ENCODE measurements at regions not wholly inside any gene's neighbourhood (a gene's known extent, or its start where the extent isn't known, plus 50 kb on each side); places are given as distances from the start of the nearest gene placed in this dataset.

DNA sequence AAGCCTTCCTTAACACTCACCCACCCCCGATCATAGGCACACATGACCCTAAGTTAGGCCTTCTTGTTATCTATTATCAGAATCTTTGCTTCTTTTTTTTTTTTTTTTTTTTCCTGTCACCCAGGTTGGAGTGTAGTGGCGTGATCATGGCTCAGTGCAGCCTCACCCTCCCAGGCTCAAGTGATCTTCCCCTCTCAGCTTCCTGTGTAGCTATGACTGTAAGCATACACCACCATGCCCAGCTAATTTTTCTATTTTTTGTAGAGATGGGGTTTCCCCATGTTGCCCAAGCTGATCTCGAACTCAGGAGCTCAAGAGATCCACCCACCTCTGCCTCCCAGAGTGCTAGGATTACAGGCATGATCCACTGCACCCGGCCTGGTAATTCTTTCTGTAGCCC is 328.7 kb downstream of the NR4A2 start:
- Histone ChIP-seq H3K27me3 (replicated peaks in 2 of 5; ENCODE audit: control insufficient read depth in 4 of 5, insufficient read depth in 5 of 5, low read length in 4 of 5) (no peaks in the 10 kb centered on the region), H3K4me3 (ENCODE audit: control insufficient read depth in 1 of 7, extremely low read depth in 1 of 7, insufficient read depth in 4 of 7, low read depth in 2 of 7, low read length in 6 of 7) (no peak overlapping the region), H3K36me3 (ENCODE audit: control insufficient read depth in 4 of 4, insufficient read depth in 4 of 4, low read length in 3 of 4) (no peaks in the 10 kb centered on the region), H3K4me1 (ENCODE audit: control extremely low read depth in 1 of 4, control insufficient read depth in 4 of 4, insufficient read depth in 4 of 4, low read length in 3 of 4) (no peaks in the 10 kb centered on the region), H3K9me3 (ENCODE audit: control extremely low read depth in 1 of 5, control insufficient read depth in 4 of 5, insufficient read depth in 2 of 5, low read depth in 1 of 5, low read length in 4 of 5) (no peaks in the 10 kb centered on the region), H3K27ac (ENCODE audit: insufficient read depth in 1 of 2, low read depth in 1 of 2, low read length in 2 of 2, poor library complexity in 1 of 2, severe bottlenecking in 2 of 2) (no peak overlapping the region)
- ChIA-PET POLR2A (no interaction called here), CTCF (no interaction called here)
- 93% methylated on average over 2 of the region's 4 CpGs for WGBS (ENCODE audit: insufficient coverage)
- no peak for DNase-seq

DNA sequence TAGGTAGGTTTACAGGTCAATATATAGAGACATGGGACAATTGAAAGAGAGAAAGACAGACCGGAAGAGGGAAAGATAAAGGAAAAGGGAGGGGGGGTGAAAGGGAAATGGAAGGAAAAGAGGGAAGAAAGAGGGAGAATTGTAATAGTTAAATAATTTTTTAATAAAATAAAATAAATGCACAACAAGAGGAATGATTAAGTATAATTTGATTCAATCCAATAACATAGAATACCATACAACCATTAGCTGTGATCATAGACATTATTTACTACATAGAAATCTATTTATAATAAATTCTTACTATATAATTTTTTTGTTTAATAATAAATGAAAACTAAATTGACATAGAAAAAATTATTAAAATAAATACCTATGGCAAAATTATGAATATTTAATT is 330.7 kb downstream of the NR4A2 start:
- Histone ChIP-seq H3K4me1 (ENCODE audit: control extremely low read depth in 1 of 4, control insufficient read depth in 4 of 4, insufficient read depth in 4 of 4, low read length in 3 of 4) (no peaks in the 10 kb centered on the region), H3K27me3 (replicated peaks in 2 of 5; ENCODE audit: control insufficient read depth in 4 of 5, insufficient read depth in 5 of 5, low read length in 4 of 5) (no peaks in the 10 kb centered on the region), H3K36me3 (ENCODE audit: control insufficient read depth in 4 of 4, insufficient read depth in 4 of 4, low read length in 3 of 4) (no peaks in the 10 kb centered on the region), H3K27ac (ENCODE audit: insufficient read depth in 1 of 2, low read depth in 1 of 2, low read length in 2 of 2, poor library complexity in 1 of 2, severe bottlenecking in 2 of 2) (no peak overlapping the region), H3K9me3 (ENCODE audit: control extremely low read depth in 1 of 5, control insufficient read depth in 4 of 5, insufficient read depth in 2 of 5, low read depth in 1 of 5, low read length in 4 of 5) (no peaks in the 10 kb centered on the region), H3K4me3 (ENCODE audit: control insufficient read depth in 1 of 7, extremely low read depth in 1 of 7, insufficient read depth in 4 of 7, low read depth in 2 of 7, low read length in 6 of 7) (no peak overlapping the region)
- ChIA-PET CTCF (no interaction called here), POLR2A (no interaction called here)
- WGBS (ENCODE audit: insufficient coverage) = no CpG with 5 or more reads among the region's 1 CpG
- DNase-seq = no peak

DNA sequence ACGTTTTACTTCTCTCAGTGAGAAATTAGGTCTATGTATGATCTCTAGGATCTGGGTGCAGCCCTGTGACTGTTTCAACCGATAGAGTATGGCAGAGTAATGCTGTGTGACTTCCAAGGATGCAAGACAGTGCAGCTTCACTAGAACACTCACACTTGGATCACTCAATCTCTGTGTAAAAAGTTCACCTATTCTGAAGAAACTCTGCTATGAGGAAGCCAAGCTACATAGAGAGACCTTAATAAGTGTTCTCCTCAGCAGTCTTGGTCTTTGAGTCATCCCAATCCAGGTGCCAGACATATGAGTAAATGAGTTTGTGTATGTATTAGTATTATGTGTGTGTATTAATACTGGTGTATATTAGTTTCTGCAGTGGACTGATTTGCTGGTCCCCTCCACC is 335.0 kb downstream of the NR4A2 start:
- Histone ChIP-seq H3K27ac (ENCODE audit: insufficient read depth in 1 of 2, low read depth in 1 of 2, low read length in 2 of 2, poor library complexity in 1 of 2, severe bottlenecking in 2 of 2) (no peak overlapping the region), H3K4me3 (ENCODE audit: control insufficient read depth in 1 of 7, extremely low read depth in 1 of 7, insufficient read depth in 4 of 7, low read depth in 2 of 7, low read length in 6 of 7) (no peak overlapping the region), H3K36me3 (ENCODE audit: control insufficient read depth in 4 of 4, insufficient read depth in 4 of 4, low read length in 3 of 4) (no peaks in the 10 kb centered on the region), H3K4me1 (ENCODE audit: control extremely low read depth in 1 of 4, control insufficient read depth in 4 of 4, insufficient read depth in 4 of 4, low read length in 3 of 4) (no peaks in the 10 kb centered on the region), H3K27me3 (replicated peaks in 2 of 5; ENCODE audit: control insufficient read depth in 4 of 5, insufficient read depth in 5 of 5, low read length in 4 of 5) (no peaks in the 10 kb centered on the region), H3K9me3 (ENCODE audit: control extremely low read depth in 1 of 5, control insufficient read depth in 4 of 5, insufficient read depth in 2 of 5, low read depth in 1 of 5, low read length in 4 of 5) (peaks cover 0 to 2% (median 0%) of the 10 kb centered on the region in 5 experiments)
- DNase-seq = no peak
- 100% methylated on average over 1 of the region's 2 CpGs for WGBS (ENCODE audit: insufficient coverage)
- POLR2A ChIA-PET = no interaction called here
- CTCF ChIA-PET = no interaction called here

DNA sequence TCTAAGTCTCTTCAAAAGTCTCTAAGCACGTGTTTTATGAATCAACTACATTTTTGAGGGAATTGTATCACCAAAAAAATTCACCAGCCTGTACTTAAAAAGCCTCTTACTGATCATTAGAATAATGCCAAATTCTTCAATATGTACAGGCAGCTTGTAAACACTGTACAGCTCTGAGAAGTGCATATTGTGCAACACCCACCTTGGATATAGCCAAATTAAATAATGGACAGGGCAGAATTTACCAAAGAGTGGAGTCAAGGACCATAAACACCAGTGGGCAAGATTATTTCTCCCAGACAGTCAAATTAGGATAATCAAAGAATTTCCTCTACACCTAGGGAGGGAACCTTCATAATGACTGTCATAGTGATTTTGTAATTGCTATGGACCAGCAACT is 338.2 kb downstream of the NR4A2 start:
- no peaks in the 10 kb centered on the region for H3K27me3 ChIP-seq (replicated peaks in 2 of 5; ENCODE audit: control insufficient read depth in 4 of 5, insufficient read depth in 5 of 5, low read length in 4 of 5)
- POLR2A ChIA-PET = no interaction called here
- no peak overlapping the region for H3K27ac ChIP-seq (ENCODE audit: insufficient read depth in 1 of 2, low read depth in 1 of 2, low read length in 2 of 2, poor library complexity in 1 of 2, severe bottlenecking in 2 of 2)
- H3K36me3 ChIP-seq (ENCODE audit: control insufficient read depth in 4 of 4, insufficient read depth in 4 of 4, low read length in 3 of 4) = no peaks in the 10 kb centered on the region
- no peak overlapping the region for H3K4me3 ChIP-seq (ENCODE audit: control insufficient read depth in 1 of 7, extremely low read depth in 1 of 7, insufficient read depth in 4 of 7, low read depth in 2 of 7, low read length in 6 of 7)
- WGBS (ENCODE audit: insufficient coverage) = 100% methylated on average over 1 of the region's 1 CpG
- H3K9me3 ChIP-seq (ENCODE audit: control extremely low read depth in 1 of 5, control insufficient read depth in 4 of 5, insufficient read depth in 2 of 5, low read depth in 1 of 5, low read length in 4 of 5) = peaks cover 0 to 2% (median 0%) of the 10 kb centered on the region in 5 experiments
- no peak for DNase-seq
- CTCF ChIA-PET = no interaction called here
- no peaks in the 10 kb centered on the region for H3K4me1 ChIP-seq (ENCODE audit: control extremely low read depth in 1 of 4, control insufficient read depth in 4 of 4, insufficient read depth in 4 of 4, low read length in 3 of 4)

DNA sequence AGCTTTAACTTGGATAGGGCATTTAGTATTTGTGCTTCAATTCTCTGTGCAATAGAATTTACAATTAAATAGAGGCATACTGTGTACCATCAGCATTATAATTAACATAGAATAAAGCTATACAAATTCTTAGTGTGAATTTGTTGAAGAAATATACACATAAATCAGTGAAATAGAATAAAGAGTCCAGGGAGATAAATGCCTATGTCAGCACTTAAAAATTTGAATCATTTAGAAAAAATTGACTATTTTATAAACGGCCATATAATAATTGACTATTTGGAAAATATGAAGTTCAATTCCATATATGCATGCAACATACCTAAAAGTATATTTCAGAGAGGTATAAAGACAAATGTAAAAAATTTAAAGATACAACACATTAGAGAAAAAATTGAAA is 348.7 kb downstream of the NR4A2 start:
- H3K27ac ChIP-seq (ENCODE audit: insufficient read depth in 1 of 2, low read depth in 1 of 2, low read length in 2 of 2, poor library complexity in 1 of 2, severe bottlenecking in 2 of 2) = no peak overlapping the region
- H3K4me1 ChIP-seq (ENCODE audit: control extremely low read depth in 1 of 4, control insufficient read depth in 4 of 4, insufficient read depth in 4 of 4, low read length in 3 of 4) = no peaks in the 10 kb centered on the region
- DNase-seq = no peak
- no peaks in the 10 kb centered on the region for H3K27me3 ChIP-seq (replicated peaks in 2 of 5; ENCODE audit: control insufficient read depth in 4 of 5, insufficient read depth in 5 of 5, low read length in 4 of 5)
- no peaks in the 10 kb centered on the region for H3K36me3 ChIP-seq (ENCODE audit: control insufficient read depth in 4 of 4, insufficient read depth in 4 of 4, low read length in 3 of 4)
- no peak overlapping the region for H3K4me3 ChIP-seq (ENCODE audit: control insufficient read depth in 1 of 7, extremely low read depth in 1 of 7, insufficient read depth in 4 of 7, low read depth in 2 of 7, low read length in 6 of 7)
- no peaks in the 10 kb centered on the region for H3K9me3 ChIP-seq (ENCODE audit: control extremely low read depth in 1 of 5, control insufficient read depth in 4 of 5, insufficient read depth in 2 of 5, low read depth in 1 of 5, low read length in 4 of 5)
- ChIA-PET POLR2A (no interaction called here), CTCF (no interaction called here)
- no CpG with 5 or more reads among the region's 1 CpG for WGBS (ENCODE audit: insufficient coverage)

DNA sequence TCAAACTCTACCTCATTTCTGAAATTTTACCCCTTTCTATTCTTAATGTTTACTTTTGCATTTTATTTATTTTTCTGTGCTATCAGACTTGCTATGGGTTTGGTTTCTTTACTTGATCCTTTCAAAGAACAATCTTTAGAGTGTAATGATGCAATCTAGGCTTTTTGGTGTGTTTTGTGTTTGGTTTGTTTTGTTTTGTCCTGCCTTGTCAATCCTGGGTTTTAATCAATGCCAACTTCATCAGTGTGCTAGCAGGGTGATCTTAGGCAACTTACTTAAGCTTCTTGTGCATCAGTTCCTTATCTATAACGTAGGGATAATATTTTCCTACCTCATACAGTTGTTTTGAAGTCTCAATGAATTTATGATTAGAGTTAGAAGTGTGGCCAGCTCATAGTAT is 350.4 kb downstream of the NR4A2 start:
- Histone ChIP-seq H3K27me3 (replicated peaks in 2 of 5; ENCODE audit: control insufficient read depth in 4 of 5, insufficient read depth in 5 of 5, low read length in 4 of 5) (no peaks in the 10 kb centered on the region), H3K27ac (ENCODE audit: insufficient read depth in 1 of 2, low read depth in 1 of 2, low read length in 2 of 2, poor library complexity in 1 of 2, severe bottlenecking in 2 of 2) (no peak overlapping the region), H3K4me1 (ENCODE audit: control extremely low read depth in 1 of 4, control insufficient read depth in 4 of 4, insufficient read depth in 4 of 4, low read length in 3 of 4) (no peaks in the 10 kb centered on the region), H3K4me3 (ENCODE audit: control insufficient read depth in 1 of 7, extremely low read depth in 1 of 7, insufficient read depth in 4 of 7, low read depth in 2 of 7, low read length in 6 of 7) (no peak overlapping the region), H3K9me3 (ENCODE audit: control extremely low read depth in 1 of 5, control insufficient read depth in 4 of 5, insufficient read depth in 2 of 5, low read depth in 1 of 5, low read length in 4 of 5) (no peaks in the 10 kb centered on the region), H3K36me3 (ENCODE audit: control insufficient read depth in 4 of 4, insufficient read depth in 4 of 4, low read length in 3 of 4) (no peaks in the 10 kb centered on the region)
- DNase-seq = no peak
- ChIA-PET CTCF (no interaction called here), POLR2A (no interaction called here)
- WGBS (ENCODE audit: insufficient coverage) = no CpG with 5 or more reads among the region's 1 CpG

DNA sequence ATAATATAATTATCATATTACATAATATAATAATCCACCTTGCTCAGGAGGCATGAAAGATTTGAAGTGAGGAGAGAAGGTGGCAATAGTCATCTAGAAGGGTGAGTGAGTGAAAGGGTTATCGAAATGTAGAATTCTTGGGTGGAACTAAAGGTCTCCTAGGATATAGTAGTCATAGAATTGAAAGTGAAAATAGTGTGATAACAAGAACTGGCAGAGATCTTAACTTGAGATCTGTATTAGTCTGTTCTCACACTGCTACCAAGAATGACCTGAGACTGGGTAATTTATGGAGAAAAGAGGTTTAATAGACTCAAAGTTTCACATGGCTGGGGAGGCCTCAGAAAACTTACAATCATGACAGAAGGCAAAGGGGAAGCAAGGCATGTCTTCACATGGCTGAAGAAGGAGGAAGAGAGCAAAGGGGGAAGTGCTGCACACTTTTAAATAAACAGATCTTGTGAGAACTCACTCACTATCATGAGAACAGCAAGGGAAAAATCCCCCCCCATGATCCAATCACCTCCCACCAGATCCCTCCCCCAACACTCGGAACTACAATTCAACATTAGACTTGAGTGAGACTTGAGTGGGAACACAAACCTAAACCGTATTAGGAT is 351.5 kb downstream of the NR4A2 start:
- no peaks in the 10 kb centered on the region for H3K27me3 ChIP-seq (replicated peaks in 2 of 5; ENCODE audit: control insufficient read depth in 4 of 5, insufficient read depth in 5 of 5, low read length in 4 of 5)
- no peaks in the 10 kb centered on the region for H3K4me1 ChIP-seq (ENCODE audit: control extremely low read depth in 1 of 4, control insufficient read depth in 4 of 4, insufficient read depth in 4 of 4, low read length in 3 of 4)
- H3K27ac ChIP-seq (ENCODE audit: insufficient read depth in 1 of 2, low read depth in 1 of 2, low read length in 2 of 2, poor library complexity in 1 of 2, severe bottlenecking in 2 of 2) = no peak overlapping the region
- no peak for DNase-seq
- no peaks in the 10 kb centered on the region for H3K36me3 ChIP-seq (ENCODE audit: control insufficient read depth in 4 of 4, insufficient read depth in 4 of 4, low read length in 3 of 4)
- H3K9me3 ChIP-seq (ENCODE audit: control extremely low read depth in 1 of 5, control insufficient read depth in 4 of 5, insufficient read depth in 2 of 5, low read depth in 1 of 5, low read length in 4 of 5) = no peaks in the 10 kb centered on the region
- CTCF ChIA-PET = no interaction called here
- POLR2A ChIA-PET = no interaction called here
- H3K4me3 ChIP-seq (ENCODE audit: control insufficient read depth in 1 of 7, extremely low read depth in 1 of 7, insufficient read depth in 4 of 7, low read depth in 2 of 7, low read length in 6 of 7) = no peak overlapping the region
- 100% methylated on average over 1 of the region's 3 CpGs for WGBS (ENCODE audit: insufficient coverage)
